Neural progenitor cell (in vitro differentiated cells): ENCODE measurements at regions not wholly inside any gene's neighbourhood (a gene's known extent, or its start where the extent isn't known, plus 50 kb on each side); places are given as distances from the start of the nearest gene placed in this dataset.

ENCODE experiments used
- EZH2 ChIP-seq: fragments of 200-600 bp; sonication (generic); IDR thresholded peaks from 2 replicates; pipeline ENCODE4 v1.6.1; 2017; ENCODE audit warnings: antibody characterized with exemption, mild to moderate bottlenecking, moderate library complexity
- TF ChIP-seq, protein P1 (sequence below): fragments of 200-600 bp; sonication (generic); IDR thresholded peaks from 2 replicates; pipeline ENCODE4 v1.5.1; 2017; ENCODE audit warnings: antibody characterized with exemption, mild to moderate bottlenecking

- TF ChIP-seq, protein P1, sequence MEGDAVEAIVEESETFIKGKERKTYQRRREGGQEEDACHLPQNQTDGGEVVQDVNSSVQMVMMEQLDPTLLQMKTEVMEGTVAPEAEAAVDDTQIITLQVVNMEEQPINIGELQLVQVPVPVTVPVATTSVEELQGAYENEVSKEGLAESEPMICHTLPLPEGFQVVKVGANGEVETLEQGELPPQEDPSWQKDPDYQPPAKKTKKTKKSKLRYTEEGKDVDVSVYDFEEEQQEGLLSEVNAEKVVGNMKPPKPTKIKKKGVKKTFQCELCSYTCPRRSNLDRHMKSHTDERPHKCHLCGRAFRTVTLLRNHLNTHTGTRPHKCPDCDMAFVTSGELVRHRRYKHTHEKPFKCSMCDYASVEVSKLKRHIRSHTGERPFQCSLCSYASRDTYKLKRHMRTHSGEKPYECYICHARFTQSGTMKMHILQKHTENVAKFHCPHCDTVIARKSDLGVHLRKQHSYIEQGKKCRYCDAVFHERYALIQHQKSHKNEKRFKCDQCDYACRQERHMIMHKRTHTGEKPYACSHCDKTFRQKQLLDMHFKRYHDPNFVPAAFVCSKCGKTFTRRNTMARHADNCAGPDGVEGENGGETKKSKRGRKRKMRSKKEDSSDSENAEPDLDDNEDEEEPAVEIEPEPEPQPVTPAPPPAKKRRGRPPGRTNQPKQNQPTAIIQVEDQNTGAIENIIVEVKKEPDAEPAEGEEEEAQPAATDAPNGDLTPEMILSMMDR = no peak
- no peak for TF ChIP-seq EZH2
Observed at GRCh38 chr20:39109933-39110818, 148.0 kb downstream of the DHX35 start.
